GM12874 (cell line): ENCODE measurements at regions not wholly inside any gene's neighbourhood (a gene's known extent, or its start where the extent isn't known, plus 50 kb on each side); places are given as distances from the start of the nearest gene placed in this dataset.

Source experiments
- TF ChIP-seq, protein P1 (sequence below): IDR thresholded peaks from 2 replicates; pipeline ENCODE4 v1.5.1; 2011; ENCODE audit warnings: low read depth, mild to moderate bottlenecking, control low read depth, low read length, moderate library complexity; ENCODE audit not compliant: insufficient read depth

DNA sequence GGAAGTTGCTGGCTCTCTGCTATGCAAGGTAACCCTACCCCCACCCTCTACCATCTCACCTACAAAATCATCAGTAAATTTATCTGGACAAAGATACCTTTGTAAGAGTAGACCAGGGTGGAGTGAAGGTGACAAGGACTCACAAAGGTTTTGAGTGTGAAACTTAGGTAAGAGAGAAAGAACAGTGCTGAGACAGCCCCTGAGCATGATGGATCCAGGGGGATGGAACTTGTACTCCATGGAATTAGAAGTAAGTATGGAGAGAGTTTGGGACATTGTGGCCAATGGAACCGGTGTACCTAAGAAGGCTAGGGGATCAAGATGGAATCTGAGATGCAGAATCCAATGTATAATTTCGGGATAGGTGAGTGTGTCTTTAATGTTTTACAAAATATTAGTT lies 153.0 kb upstream of the NSMCE3 start:
- TF ChIP-seq, protein P1, sequence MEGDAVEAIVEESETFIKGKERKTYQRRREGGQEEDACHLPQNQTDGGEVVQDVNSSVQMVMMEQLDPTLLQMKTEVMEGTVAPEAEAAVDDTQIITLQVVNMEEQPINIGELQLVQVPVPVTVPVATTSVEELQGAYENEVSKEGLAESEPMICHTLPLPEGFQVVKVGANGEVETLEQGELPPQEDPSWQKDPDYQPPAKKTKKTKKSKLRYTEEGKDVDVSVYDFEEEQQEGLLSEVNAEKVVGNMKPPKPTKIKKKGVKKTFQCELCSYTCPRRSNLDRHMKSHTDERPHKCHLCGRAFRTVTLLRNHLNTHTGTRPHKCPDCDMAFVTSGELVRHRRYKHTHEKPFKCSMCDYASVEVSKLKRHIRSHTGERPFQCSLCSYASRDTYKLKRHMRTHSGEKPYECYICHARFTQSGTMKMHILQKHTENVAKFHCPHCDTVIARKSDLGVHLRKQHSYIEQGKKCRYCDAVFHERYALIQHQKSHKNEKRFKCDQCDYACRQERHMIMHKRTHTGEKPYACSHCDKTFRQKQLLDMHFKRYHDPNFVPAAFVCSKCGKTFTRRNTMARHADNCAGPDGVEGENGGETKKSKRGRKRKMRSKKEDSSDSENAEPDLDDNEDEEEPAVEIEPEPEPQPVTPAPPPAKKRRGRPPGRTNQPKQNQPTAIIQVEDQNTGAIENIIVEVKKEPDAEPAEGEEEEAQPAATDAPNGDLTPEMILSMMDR: no peak

DNA sequence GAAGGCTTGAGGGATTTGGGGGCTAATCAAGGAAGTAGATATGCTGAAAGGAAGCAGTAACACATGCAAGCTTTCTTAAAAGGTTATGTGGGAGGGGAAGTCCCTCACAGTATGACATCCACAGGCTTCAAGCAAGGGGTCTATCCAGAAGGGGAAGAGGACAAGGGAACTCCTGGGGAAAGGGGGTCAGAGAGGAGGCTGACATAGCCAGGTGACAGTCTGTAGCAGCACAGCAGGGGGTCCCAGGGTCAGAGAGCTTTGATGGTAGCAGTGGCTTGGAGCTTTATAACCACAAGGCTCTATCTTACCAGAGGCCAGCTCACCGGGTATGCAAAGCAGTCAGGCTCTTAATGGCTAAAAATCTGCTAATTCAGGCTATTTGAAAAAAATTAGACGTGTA lies 150.6 kb upstream of the NSMCE3 start:
- TF ChIP-seq, protein P1: no peak

DNA sequence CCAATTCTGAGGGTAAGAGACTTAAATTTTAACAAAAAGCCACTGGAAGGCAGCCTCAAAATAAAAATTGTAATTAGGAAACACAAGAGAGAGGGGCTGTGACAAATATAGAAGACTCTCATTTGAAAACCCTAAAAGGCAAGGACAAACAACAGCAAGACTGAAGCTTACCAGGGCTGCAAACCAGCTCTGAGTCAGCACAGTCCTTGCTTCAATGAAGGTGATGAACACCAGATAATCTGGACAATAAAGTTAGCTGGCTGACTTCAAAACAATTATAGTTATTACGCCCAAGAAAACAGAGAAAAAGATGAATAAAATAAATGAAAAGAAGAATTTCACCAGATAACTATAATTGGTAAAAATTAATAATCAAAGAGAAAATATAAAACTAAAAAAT lies 149.3 kb upstream of the NSMCE3 start:
- TF ChIP-seq, protein P1: no peak

DNA sequence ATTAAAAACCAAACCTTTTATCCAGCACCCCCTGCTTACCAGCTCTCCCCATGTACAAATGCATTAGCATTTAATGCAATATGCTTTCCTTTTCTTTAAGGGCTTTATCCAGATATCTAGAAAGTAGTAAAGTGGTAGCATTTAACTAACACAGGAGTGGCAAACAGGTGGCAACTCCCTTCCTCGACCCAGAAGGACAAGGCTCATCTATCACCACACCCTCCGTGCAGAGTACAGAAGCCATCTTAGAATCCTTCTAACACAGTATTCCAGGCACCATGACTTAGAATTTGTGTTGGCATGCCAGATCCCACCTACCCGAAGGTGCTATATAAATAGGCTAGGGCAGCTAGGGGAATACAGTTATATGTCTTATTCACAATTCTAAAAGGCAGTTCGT lies 148.6 kb upstream of the NSMCE3 start:
- TF ChIP-seq, protein P1: no peak

DNA sequence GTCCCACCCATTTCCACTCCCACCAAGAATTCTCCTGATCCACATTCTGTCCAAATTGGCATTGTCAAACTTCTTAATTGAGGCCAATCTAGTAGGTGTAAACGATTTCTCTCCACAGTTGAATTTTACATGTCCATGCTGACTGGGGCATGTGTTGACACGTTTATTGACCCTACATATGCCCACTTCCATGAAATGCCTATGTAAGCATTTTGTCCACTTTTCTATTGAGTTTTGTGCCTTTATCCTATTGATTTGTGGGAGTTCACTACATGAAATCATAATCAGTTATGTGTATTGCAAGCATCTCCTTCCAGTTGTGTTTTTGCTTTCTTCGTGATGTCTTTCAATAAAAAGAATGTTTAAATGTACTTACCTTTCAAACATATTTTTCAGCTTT lies 141.7 kb upstream of the NSMCE3 start:
- TF ChIP-seq, protein P1: no peak

DNA sequence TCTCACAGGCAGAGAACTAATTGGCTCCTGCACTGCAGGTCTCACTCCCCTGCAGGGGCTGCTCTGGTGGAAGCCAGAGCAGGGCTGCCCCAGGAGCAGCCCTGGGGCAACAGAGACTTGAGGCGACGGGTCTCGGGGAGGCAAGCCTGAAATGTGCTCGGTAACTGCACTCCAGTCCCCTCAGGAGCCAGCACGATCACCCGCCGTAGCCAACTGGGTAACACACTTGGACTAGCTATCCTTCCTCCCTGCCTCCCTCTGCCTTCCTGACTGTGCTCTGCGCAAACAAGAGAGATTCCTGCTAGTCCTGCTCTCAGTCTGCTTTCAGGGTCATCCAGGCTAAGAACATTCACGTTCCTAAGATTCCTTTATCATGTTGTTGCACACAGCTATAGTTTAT lies 140.7 kb upstream of the NSMCE3 start:
- TF ChIP-seq, protein P1: no peak

DNA sequence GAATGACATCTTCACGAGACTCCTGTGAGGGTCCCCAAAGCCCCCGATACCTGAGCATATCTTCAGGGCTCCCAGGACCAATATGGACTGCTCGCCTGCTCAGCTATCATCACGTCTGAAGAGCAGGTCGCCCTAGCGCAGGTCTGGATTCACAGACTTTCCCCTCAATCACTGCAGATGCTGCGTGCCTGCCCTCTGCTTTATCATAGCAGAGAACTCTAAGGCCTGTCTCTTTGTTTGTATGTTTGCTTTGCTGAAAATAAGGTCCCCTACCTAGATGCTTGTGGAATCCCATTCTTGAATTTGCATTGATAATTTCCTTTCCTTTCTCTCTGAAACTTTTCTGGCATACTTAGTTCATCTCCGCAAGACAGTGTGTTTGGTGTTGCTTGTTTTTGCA lies 140.3 kb upstream of the NSMCE3 start:
- TF ChIP-seq, protein P1: no peak

DNA sequence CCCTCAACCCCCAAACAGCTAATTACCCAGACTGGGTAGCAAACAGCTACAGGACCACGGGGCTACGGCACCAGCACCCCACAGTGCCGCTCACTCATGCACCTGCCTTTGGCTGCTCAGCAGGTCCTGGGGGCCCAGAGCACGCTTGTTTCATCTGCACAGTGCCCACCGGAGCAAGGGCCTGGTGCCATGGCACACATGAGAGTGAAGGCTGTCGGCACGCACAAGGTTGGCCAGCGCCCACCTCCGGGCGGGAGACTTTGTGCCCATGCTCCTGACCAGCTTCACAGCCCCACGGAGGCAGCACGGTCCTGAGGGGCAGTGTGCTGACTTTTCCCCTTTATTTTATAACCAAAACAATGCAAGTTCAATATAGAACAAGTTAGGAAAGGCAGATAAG lies 135.9 kb upstream of the NSMCE3 start:
- TF ChIP-seq, protein P1: no peak
